HUES6 (cell line): ENCODE measurements at regions not wholly inside any gene's neighbourhood (a gene's known extent, or its start where the extent isn't known, plus 50 kb on each side); places are given as distances from the start of the nearest gene placed in this dataset.

Experiments
- H3K27ac ChIP-seq: 2 replicates; pipeline ENCODE4 v1.7.0; 2013; ENCODE audit warnings: low read depth, mild to moderate bottlenecking, low read length, inconsistent platforms
- H3K27me3 ChIP-seq: 2 replicates; pipeline ENCODE4 v1.6.1; 2013; ENCODE audit warnings: low read length; ENCODE audit not compliant: control insufficient read depth, insufficient read depth
- H3K36me3 ChIP-seq: 2 replicates; pipeline ENCODE4 v1.6.1; 2013; ENCODE audit warnings: low read length; ENCODE audit not compliant: control insufficient read depth, insufficient read depth
- H3K4me1 ChIP-seq: 2 replicates; pipeline ENCODE4 v1.6.1; 2013; ENCODE audit warnings: low read length; ENCODE audit not compliant: control insufficient read depth, insufficient read depth
- H3K4me3 ChIP-seq: 2 replicates; pipeline ENCODE4 v1.5.1; 2013; ENCODE audit warnings: low read depth, low read length
- H3K9ac ChIP-seq: one replicate; pipeline ENCODE4 v1.6.1; 2013; ENCODE audit warnings: mild to moderate bottlenecking, low read length
- H3K9me3 ChIP-seq: 2 replicates; pipeline ENCODE4 v1.6.1; 2013; ENCODE audit warnings: low read depth, low read length; ENCODE audit not compliant: control insufficient read depth, insufficient read depth

DNA sequence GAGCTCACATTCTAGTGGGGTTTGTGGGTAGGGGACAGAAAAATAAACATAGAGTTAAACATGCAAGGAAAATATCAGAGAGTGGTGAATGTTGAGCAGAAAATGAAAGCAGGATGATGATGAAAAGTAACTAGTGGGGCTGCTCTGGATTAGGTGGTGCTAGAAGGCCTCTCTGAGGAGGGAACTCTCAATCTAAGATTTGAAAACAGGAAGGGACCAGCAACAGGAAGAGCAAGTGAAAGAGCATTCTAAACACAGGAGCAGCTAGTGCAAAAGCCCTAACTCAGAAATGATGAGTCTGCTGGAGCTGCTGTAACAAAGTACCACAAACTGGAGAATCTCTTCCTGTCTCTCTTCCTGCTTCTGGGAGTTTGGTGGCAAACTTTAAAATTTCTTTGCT is 468.6 kb upstream of the AGTR1 start:
- no peaks in the 10 kb centered on the region for H3K36me3 ChIP-seq
- H3K4me3 ChIP-seq: no peak overlapping the region
- no peaks in the 10 kb centered on the region for H3K27me3 ChIP-seq
- H3K9me3 ChIP-seq: no peaks in the 10 kb centered on the region
- no peak overlapping the region for H3K9ac ChIP-seq
- H3K27ac ChIP-seq: no peak overlapping the region
- 0 out of 2 replicates have a peak, but pooled peaks cover 5% of the 10 kb centered on the region for H3K4me1 ChIP-seq

DNA sequence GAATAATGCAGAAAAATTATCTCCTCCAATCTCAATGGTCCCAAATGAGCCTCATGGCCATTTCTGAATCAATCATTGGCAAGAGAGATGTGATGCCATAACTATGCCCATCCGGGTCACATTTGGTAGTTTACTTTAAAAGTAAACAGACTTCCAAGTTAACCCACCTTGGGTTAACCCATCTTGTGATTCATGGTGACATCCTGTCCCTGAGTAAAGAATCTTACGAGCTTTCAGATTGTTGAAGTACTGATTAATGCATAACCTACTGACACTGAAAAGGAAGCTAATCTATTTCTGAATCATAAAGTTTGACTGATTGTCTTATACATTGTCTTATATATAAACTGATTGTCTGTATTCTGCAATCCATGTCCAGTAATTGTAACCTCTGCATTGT is 467.2 kb upstream of the AGTR1 start:
- H3K9ac ChIP-seq: no peak overlapping the region
- H3K27me3 ChIP-seq: no peaks in the 10 kb centered on the region
- 0 out of 2 replicates have a peak, but pooled peaks cover 5% of the 10 kb centered on the region for H3K4me1 ChIP-seq

DNA sequence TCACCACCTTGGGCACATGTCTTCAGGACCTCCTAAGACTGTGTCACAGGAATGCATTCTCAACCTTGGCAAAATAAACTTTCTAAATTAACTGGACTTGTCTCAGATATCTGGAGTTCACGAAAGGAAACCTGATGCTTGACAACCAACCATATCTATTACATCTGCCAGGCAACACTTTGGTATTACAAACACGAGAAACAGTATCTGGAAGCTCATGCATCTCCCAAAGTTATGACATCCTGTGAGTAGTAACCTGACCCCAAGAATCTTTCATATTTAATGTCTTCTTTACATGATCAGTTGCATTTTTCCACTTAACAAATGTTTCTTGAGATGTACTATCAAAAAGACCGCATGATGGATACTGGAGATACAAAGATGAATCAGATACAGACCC is 465.3 kb upstream of the AGTR1 start:
- 0 out of 2 replicates have a peak, but pooled peaks cover 5% of the 10 kb centered on the region for H3K4me1 ChIP-seq
- no peaks in the 10 kb centered on the region for H3K27me3 ChIP-seq
- H3K9me3 ChIP-seq: no peaks in the 10 kb centered on the region
- no peak overlapping the region for H3K9ac ChIP-seq
- no peaks in the 10 kb centered on the region for H3K36me3 ChIP-seq
- no peak overlapping the region for H3K4me3 ChIP-seq
- H3K27ac ChIP-seq: no peak overlapping the region

More for the DNA sequence above, 467.2 kb upstream of the AGTR1 start:
- Histone ChIP-seq H3K4me3 (no peak overlapping the region), H3K27ac (no peak overlapping the region), H3K36me3 (no peaks in the 10 kb centered on the region), H3K9me3 (no peaks in the 10 kb centered on the region)

DNA sequence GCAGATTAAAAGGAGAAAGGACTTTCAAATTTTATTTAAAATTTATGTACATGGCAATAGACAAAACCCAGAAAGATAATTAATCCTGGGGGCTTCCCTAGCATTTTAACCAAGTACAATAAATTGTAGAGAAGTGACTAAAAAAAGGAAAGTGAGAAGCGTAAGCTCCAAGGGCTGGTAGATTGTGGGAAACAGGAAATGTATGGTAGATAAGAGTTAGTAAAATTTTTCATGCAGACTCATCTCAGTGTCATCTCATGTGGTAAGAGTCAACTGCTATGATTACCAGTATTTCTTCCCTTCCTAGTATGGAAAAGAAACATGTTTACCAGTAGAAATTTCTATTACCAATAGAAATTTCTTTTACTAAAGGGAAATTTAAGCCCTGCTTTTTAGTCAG is 464.3 kb upstream of the AGTR1 start:
- Histone ChIP-seq H3K36me3 (no peaks in the 10 kb centered on the region), H3K4me3 (no peak overlapping the region), H3K4me1 (no peaks in the 10 kb centered on the region), H3K27me3 (no peaks in the 10 kb centered on the region), H3K9me3 (no peaks in the 10 kb centered on the region), H3K27ac (no peak overlapping the region), H3K9ac (no peak overlapping the region)

DNA sequence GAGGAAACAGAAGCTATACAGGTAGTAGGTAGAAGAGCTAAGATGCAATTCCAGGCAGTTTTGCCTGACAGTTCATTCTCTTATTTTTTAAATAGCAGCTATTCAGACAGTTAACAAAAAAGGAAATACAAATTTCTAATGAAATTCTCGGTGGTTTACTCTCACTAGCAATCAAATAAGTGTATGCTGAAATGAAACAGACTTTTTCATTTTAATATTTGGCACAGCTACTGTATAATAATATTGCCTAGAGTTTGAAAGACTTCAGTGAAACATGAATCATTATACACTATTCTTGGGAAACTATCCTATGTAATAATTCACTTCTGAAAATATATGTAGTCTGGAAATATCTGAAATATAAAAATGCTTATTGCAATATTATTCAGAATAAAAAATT is 463.2 kb upstream of the AGTR1 start:
- Histone ChIP-seq H3K27ac (no peak overlapping the region), H3K9me3 (no peaks in the 10 kb centered on the region), H3K4me3 (no peak overlapping the region), H3K27me3 (no peaks in the 10 kb centered on the region), H3K9ac (no peak overlapping the region), H3K36me3 (no peaks in the 10 kb centered on the region), H3K4me1 (no peaks in the 10 kb centered on the region)

DNA sequence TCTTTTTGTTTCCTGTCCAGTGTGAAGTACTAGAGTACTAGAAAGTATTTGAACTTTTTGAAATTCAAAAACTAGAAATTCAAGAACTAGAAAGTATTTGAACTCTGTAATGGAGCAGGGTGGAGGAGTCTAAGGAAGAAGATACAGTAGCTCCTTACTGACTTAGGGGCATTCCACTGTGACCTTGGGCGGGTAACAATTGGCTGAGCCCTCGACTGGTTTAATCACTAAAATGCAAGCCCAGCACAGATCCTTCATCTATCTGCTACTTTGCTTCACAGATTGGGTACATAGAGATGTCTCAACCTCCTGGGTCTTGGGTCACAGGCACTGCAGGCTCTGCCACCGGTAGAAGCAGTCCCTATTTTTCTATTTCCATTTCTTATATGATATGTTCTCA is 462.1 kb upstream of the AGTR1 start:
- no peak overlapping the region for H3K9ac ChIP-seq
- H3K27ac ChIP-seq: no peak overlapping the region
- H3K4me1 ChIP-seq: no peaks in the 10 kb centered on the region
- H3K27me3 ChIP-seq: no peaks in the 10 kb centered on the region
- no peaks in the 10 kb centered on the region for H3K36me3 ChIP-seq
- no peaks in the 10 kb centered on the region for H3K9me3 ChIP-seq
- no peak overlapping the region for H3K4me3 ChIP-seq

DNA sequence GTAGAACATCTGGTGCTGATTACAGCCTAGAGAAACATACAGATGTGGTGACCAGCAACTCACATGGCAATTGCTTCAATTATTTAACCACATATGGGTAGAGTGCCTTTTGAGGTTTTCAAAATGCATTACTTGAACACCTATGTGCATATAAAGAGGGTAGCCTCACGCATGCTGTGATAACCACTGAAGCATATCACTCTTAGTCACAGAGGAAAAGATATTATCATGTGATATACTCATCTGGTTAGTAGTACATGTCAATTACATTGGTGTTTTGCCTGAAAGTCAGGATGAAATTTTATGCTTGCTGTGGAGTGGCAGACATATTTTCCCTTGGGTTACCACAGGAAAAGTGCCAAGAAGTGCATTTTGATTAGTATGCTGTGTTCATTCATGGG is 459.3 kb upstream of the AGTR1 start:
- Histone ChIP-seq H3K9ac (no peak overlapping the region), H3K36me3 (no peaks in the 10 kb centered on the region), H3K9me3 (no peaks in the 10 kb centered on the region), H3K27me3 (no peaks in the 10 kb centered on the region), H3K27ac (no peak overlapping the region), H3K4me3 (no peak overlapping the region), H3K4me1 (no peaks in the 10 kb centered on the region)

DNA sequence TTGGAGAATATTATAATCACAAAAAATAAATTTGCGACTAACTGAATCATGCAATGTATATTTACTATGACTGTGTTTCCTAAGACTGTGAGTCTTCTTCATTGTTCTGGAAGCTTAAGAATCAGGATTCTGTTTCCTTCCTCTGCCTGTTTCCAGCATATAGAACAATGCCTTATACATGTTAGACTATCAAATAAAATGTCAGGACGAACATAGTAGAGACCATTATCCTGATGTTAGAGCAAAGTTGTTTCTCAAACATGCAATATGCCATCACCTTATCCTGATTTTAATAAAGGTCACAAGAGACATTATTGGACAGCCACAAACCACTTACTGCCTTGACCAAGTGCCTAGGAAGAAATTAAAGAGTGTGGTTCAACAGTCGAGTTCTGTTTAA is 457.4 kb upstream of the AGTR1 start:
- Histone ChIP-seq H3K27me3 (no peaks in the 10 kb centered on the region), H3K27ac (no peak overlapping the region), H3K9me3 (no peaks in the 10 kb centered on the region), H3K4me1 (no peaks in the 10 kb centered on the region), H3K36me3 (no peaks in the 10 kb centered on the region), H3K9ac (no peak overlapping the region), H3K4me3 (no peak overlapping the region)

DNA sequence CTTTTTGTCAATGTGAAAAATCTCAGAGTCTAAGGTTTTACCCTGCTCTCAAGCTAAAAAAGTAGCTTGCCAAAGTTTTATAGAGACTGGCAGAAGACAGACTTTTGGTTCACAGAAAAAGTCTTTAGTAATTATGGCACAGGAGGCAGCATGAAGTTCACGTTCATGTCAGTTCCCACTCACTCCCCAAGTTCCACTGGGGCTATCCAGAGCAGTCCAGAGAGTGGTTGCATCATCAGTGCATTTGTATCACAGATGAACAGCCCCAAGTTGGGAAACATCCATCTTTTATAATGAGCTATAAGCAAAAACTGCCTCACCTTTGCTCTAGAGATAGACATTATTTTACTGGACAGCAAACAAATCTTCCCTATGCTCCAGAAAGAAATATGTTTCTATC is 454.1 kb upstream of the AGTR1 start:
- Histone ChIP-seq H3K36me3 (no peaks in the 10 kb centered on the region), H3K27ac (no peak overlapping the region), H3K4me1 (no peaks in the 10 kb centered on the region), H3K9me3 (no peaks in the 10 kb centered on the region), H3K4me3 (no peak overlapping the region), H3K27me3 (no peaks in the 10 kb centered on the region), H3K9ac (no peak overlapping the region)

DNA sequence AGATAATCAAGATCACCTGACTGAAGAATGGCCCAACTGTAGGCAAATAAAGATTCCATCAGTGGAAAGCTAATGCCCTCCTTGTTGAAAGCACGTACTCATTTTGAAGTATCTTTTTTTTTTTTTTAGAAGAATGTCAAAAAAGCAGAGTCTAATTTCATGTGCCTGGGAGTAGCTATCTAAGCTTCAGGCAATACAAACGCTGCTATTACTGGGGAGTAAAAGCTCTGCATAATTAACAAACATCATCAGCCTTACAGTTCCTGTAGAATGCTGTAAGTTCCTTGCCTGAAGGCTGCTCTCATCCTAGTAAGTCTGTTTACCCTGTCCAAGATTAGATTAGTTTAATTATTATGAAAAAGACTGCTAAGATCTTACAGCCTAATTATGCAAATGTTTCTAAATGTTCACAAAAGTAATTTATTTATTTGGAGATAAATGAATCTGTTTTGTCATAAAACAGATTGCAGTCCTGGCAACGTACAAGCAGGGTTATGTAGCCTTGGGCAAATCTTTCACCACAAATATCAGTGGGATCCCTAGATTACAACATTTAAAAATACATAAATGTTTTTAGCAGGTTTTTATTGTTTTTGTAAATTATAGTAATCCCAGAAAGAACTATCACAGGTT is 451.3 kb upstream of the AGTR1 start:
- H3K36me3 ChIP-seq: no peaks in the 10 kb centered on the region
- H3K9ac ChIP-seq: no peak overlapping the region
- H3K9me3 ChIP-seq: no peaks in the 10 kb centered on the region
- H3K27me3 ChIP-seq: no peaks in the 10 kb centered on the region
- no peak overlapping the region for H3K4me3 ChIP-seq
- H3K4me1 ChIP-seq: no peaks in the 10 kb centered on the region
- no peak overlapping the region for H3K27ac ChIP-seq

DNA sequence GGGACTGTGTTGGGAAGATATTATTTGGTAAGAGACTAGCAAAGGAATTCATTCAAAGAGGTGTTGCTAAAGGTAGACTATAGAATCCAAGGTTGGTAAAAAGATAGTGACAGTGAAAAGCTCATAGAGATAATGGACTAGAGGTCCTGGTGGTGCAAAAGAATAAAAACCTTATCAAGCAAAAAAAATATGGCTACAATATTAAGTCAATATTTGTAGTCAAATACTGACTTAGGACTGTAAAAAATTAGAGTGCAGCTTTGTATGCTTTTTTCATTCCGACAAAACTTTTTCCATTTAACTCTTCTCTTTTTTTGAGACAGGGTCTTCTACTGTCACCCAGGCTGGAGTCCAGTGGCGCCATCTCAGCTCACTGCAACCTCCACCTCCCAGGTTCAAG is 444.0 kb upstream of the AGTR1 start:
- Histone ChIP-seq H3K9me3 (peaks cover 10% of the 10 kb centered on the region), H3K36me3 (no peaks in the 10 kb centered on the region), H3K27me3 (no peaks in the 10 kb centered on the region), H3K27ac (no peak overlapping the region), H3K4me1 (no peaks in the 10 kb centered on the region), H3K4me3 (no peak overlapping the region), H3K9ac (no peak overlapping the region)

DNA sequence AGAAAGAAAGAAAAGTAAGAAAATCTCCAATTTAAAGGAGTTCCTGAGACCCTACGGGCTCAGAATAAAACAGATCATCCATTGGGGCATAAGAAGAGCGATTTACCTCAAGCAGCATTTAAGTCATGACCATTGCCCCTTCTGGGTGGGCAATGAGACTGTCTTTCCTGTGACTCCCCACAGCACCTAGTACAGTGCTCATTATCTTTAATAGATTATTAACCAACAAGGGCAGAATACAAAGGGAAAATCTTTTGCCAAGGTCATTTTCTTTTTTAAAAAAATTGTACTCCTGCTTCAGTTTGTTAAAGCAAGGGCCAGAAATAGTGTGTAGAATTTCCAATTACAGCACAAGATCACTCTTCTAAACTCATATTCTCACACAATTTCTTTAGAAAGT is 443.3 kb upstream of the AGTR1 start:
- H3K4me3 ChIP-seq: no peak overlapping the region
- no peaks in the 10 kb centered on the region for H3K36me3 ChIP-seq
- H3K9ac ChIP-seq: no peak overlapping the region
- peaks cover 14% of the 10 kb centered on the region for H3K9me3 ChIP-seq
- H3K4me1 ChIP-seq: no peaks in the 10 kb centered on the region
- no peaks in the 10 kb centered on the region for H3K27me3 ChIP-seq
- H3K27ac ChIP-seq: no peak overlapping the region
